GM21526 (cell line): ENCODE measurements at regions not wholly inside any gene's neighbourhood (a gene's known extent, or its start where the extent isn't known, plus 50 kb on each side); places are given as distances from the start of the nearest gene placed in this dataset.
"Not testable (repeated sequence)": the region's sequence is repeated elsewhere in the genome, so short reads cannot be mapped to it uniquely, and the experiment has no call there.

Experiments
- ATAC-seq: cut with Tn5 transposase; IDR thresholded peaks from one replicate; pipeline ENCODE4 v1.9.1; 2021; ENCODE audit warnings: moderate library complexity; ENCODE audit not compliant: unreplicated experiment, low FRiP score

GRCh38 chr3:118534519-118534918 is 500.1 kb downstream of the IGSF11 start:
- ATAC-seq, result no peak

- ATAC-seq, result no peak
These were observed 497.9 kb downstream of the IGSF11 start for GRCh38 chr3:118536764-118537163.

GRCh38 chr3:118537454-118537853 is 497.2 kb downstream of the IGSF11 start:
- ATAC-seq, result no peak

- no peak for ATAC-seq
These were observed 496.5 kb downstream of the IGSF11 start for GRCh38 chr3:118538187-118538586.

- ATAC-seq, result not testable (repeated sequence)
These were observed 494.7 kb downstream of the IGSF11 start for GRCh38 chr3:118539820-118540447.

- ATAC-seq, result not testable (repeated sequence)
These were observed 494.2 kb downstream of the IGSF11 start for GRCh38 chr3:118540448-118540821.

- no peak for ATAC-seq
These were observed 493.8 kb downstream of the IGSF11 start for GRCh38 chr3:118540826-118541225.

- ATAC-seq, result no peak
These were observed 492.9 kb downstream of the IGSF11 start for GRCh38 chr3:118541796-118542195.

- no peak for ATAC-seq
These were observed 490.8 kb downstream of the IGSF11 start for GRCh38 chr3:118543832-118544231.

- ATAC-seq, result no peak
These were observed 490.2 kb downstream of the IGSF11 start for GRCh38 chr3:118544458-118544857.

GRCh38 chr3:118548434-118548833 is 486.2 kb downstream of the IGSF11 start:
- ATAC-seq, result no peak

- no peak for ATAC-seq
These were observed 484.5 kb downstream of the IGSF11 start for GRCh38 chr3:118550122-118550521.

- no peak for ATAC-seq
These were observed 484.1 kb downstream of the IGSF11 start for GRCh38 chr3:118550556-118550955.

GRCh38 chr3:118554148-118554838 is 480.4 kb downstream of the IGSF11 start:
- no peak for ATAC-seq

- no peak for ATAC-seq
These were observed 477.7 kb downstream of the IGSF11 start for GRCh38 chr3:118556983-118557382.

- no peak for ATAC-seq
These were observed 477.1 kb downstream of the IGSF11 start for GRCh38 chr3:118557513-118557912.

GRCh38 chr3:118559286-118559685 is 475.4 kb downstream of the IGSF11 start:
- no peak for ATAC-seq

GRCh38 chr3:118564800-118565199 is 469.8 kb downstream of the IGSF11 start:
- no peak for ATAC-seq

GRCh38 chr3:118573912-118574311 is 460.7 kb downstream of the IGSF11 start:
- no peak for ATAC-seq

- ATAC-seq, result no peak
These were observed 457.4 kb downstream of the IGSF11 start for GRCh38 chr3:118577055-118577777.

GRCh38 chr3:118578559-118578958 is 456.1 kb downstream of the IGSF11 start:
- ATAC-seq, result no peak
